ENCODE measurements at regions not wholly inside any gene's neighbourhood (a gene's known extent, or its start where the extent isn't known, plus 50 kb on each side); places are given as distances from the start of the nearest gene placed in this dataset.

DNA sequence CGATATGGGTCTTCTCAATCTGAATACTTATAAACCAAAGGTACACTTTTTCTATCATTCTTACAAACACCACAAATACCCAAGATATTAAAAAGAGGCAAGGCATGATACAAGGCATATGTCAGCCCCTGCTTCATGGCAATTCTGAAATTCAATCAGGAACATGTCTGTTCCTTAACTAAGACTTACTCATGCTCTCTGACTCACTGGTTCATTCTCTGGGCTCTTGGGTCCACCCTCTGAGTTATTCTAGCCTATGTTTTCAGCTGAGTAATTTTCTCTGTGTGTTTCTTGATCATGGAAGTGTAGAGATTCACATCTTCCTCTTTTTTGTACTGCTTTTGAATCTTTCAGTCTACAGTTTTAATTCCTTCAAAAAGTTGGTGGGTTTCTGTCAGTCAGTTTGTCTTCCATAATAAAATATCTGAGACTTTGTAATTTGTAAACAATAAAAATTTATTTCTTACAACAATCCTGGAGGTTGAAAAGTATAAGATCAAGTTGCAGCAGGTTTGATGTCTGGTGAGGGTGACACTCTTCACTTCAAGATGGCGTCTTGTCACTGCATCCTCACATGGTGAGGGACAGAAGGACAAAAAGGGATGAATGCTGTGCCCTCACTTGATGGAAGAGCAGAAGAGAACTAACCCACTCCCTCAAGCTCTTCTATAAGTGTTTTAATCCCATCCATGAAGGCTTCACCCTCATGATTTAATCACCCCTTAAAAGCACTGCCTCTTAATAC, 211.7 kb downstream of the FAM76B start:
- no peak for DNase-seq

DNA sequence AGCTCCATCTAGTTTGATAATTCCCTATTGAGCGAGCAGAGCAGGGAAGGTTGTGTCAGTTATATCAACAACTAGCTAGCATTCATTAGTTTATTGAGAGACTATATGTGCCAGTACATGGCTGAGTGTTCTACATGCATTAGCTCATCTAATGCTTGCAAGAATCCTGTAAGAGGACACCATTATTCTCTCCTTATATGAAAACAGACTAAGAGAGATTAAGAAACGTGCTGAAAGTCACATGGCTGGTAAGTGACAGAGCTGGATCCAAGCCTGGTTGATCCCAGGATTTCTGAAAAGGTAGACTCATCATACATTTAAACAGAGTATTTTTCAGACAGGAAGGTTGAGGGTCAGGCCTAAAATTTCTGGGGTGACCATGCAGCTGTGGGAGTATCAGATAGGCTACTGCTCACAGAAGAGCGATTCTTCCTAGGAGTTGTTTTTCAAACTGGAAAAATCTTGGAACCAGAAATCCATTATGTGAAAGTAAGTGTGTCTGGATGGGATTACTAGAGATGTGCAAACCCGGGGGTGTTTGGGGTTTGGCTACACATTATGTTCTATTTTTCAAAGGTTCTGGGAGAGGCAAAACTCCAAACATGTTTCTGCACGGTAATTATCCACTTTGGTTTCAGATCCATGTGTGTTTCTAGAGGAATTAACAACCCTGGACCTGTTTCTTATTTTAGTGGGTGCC, 213.3 kb downstream of the FAM76B start:
- no peak for DNase-seq

DNA sequence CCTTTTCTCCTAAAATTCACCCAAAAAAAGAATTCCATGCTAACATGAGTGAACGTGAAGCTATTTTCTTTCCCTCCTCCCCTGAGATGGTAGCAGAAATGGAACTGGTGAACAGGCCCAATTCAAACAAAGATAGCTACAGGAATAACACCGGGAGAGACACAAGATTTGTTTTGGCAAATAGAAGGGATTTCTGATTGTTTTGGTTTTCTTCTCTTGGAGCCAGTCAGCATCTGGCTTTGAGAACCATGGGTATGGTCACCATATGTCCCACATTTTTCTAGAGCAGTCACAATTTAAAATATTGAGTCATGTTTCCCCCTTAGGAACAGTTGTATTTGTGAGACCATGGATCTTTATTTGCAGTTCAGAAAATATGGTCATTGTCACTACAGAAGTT, 214.1 kb downstream of the FAM76B start:
- no peak for DNase-seq

DNA sequence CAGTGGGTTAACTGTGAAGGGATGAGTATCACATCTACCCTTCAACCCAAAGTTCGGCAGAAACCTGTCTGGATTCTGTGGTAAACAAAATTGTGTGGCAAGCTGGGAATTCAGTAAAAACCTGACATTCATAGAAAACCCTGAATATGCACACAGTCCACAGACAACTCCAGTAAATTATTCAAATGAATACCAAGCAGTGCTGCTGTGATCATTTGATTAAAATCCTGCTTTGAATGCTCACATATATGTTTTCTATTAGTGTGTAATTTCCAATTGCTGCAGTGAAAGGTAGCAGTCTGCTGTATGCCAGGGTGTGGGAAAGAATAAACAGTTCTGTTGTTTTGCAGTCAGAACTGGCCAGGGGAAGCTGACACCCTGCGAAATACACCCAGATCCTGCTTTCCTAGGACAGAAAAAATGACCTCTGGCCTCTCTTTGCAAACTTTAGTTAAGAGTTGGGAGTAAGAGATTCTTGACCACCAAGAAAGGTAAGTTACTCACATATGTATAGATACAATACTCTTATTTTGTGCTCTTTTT, 217.8 kb downstream of the FAM76B start:
- no peak for DNase-seq

DNA sequence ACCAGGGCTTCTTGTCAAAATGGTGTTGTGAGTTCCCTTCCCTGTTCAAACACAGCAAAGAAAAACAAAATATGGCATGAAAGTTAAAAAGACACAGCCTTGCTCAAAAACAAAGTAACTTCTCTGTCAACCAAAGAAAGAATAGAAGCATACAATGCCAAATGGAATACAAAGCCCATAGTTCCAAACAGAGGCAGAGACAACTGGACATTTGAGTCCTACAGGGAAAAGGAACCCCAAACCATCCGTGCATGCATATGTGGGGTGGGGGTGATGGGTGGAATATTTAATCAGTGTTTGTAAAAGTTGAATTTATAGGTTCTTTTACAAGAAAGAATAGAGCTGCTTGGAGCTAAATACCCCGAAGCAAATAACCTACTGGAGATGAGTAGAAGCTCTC, 218.7 kb downstream of the FAM76B start:
- no peak for DNase-seq

DNA sequence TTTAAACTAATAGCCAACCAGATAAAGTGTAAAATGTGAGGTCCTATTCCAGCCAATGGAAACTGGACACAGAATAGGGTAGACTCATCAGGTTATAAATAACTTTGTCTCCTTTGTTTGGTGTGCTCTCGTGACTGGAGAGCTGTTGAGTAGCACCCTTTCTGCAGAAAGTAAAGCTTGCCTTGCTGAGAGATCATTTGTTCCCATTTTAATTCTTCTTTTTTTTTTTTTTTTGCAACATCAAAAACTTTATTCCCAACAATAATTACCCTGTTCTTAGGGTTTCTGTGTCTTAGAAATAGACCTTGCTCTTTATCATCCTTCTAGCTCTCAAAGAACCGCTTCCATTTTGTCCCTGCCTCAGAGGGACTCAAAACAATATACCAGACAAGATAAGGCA, 220.4 kb downstream of the FAM76B start:
- no peak for DNase-seq

DNA sequence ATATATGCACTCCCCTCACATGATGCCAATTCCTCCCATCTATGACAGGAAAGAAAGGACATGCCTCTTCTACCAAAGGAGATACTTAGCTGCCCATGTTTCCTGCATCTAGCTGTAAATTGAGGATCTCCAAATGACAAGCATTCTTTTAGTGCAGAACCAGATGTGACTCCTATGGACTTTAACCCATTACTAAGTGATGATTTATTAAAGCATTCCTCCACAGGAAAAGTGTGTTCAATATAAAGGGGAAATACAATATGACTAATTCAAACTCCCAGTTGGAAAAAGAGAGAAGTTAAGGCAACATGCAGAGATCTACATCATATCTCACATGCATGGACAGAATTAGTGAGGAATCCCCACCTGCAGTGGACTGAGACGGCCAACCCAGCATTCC, 221.3 kb downstream of the FAM76B start:
- DNase-seq = no peak

DNA sequence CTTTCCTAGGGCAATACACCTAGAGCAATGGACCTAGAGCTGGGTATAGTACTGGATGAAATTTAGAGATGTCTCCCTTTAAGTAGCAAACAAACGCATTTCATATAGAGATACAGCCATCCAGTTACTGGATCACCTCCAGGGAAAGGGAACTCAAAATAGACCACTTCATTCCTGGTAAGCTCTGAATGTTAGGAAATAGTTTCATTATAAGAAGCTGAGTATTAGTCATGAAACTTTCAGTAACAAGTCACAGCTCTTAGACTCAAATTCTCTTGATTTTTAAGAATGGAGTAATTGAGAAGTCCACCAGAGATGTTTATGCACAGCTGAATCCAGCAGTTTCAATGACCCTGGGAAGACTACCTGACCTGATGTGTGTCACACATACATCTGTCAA, 221.9 kb downstream of the FAM76B start:
- no peak for DNase-seq

DNA sequence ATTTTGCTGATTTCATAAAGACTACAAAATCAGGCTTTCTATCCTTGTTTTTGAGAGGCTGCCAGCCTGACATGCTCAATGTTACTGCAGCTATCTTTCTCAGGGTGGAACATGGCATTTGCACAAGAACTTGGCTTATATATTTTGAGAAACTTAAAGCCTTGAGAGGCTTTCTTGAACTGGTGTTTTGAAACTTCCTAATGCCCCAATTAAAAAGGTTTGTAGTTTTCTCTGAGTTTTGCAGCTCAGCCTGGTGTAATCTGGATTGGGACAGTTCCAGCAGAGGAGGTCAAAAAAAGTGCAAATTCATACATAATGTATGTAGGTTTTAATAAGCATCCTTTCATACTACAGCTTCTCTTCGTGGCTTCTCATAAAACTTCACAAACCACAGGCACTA, 223.4 kb downstream of the FAM76B start:
- DNase-seq = no peak

DNA sequence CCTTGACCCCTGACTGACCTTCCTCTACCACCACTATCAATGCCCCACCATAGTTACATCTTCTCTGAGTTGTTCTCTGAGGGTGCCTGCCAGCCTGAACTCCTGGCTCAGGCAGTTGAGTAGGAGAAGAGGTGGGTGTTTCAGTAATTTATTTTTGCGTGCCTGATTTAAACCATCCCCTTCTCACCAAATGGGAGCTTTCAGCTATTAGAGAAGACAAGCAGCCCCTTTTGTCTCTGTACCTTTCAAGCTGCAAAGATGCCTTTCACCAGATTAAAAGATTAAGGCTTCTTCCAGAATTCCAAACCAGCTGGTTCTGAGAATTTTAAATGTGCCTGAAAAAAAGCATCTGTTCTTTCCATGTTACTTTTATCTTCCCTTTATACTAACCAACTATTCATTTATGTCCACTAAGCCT, 223.8 kb downstream of the FAM76B start:
- no peak for DNase-seq

DNA sequence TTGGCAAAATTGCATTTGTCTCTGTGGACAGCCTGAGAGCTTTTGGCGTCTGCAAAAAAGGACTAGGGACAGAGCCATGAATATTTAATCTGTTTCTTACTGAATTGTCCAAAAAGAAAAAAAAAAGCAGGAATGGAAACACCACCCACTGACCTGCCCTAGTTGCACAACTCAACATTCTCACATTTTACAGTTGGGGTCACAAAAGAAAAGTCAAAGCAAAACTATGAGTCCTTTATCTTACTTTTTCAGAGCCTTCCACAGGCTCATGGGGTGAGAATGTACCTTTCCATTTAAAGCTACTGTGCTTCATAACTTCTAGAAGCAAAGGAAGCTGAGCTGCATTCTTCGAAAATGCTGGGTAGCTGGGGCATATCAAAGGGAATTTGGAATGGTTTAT, 225.7 kb downstream of the FAM76B start:
- no peak for DNase-seq

DNA sequence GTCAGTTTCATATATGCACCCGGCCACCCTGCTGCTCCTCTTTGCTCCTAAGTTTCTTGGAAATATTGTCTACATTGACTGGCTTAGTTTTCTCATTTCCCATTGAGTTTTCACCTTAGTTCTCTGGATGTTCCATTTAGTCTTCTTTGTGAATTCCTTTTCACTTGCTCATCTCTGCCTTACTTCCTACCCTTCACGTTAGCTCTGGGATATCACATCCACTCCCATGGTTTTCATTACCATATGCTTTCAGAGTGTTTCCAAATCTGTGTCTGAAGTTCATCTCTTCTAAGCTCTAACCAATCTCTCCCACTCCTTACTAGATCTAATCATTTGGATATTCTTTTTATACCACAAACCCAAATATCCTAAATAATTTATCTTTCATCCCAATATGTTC, 226.4 kb downstream of the FAM76B start:
- no peak for DNase-seq

DNA sequence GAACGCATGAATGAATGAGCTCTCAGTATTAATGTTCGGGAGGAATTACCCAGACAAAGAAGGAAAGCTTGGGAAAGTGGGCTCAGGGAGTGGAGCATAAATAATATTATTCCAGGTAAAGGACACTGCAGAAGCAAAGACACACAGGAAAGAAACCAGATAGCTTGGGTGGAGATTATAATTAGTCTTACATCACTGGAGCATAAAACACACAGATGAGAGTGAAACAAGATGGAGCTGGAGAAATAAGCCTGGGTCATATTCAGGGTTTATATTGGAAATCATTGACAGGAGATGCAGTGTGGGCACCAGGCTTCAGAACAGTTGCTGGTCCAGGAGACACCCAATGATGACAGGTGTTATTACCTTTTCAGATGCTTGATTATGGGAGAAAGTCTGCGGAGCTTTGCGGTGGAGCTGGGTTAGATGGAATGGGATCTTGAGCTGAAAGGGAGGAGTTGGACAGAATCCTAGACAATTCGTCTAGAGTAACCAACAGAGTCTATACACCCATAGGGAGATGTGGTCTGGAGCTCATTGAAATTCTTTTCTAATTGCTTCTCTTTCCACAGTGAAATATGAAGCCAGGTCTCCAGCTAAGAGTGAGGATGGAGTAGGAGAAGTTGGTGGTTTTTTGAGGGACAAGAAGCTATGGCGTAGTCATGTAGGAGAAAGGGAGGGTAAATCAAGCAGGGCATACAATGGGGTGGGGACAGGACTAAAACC, 227.2 kb downstream of the FAM76B start:
- no peak for DNase-seq

DNA sequence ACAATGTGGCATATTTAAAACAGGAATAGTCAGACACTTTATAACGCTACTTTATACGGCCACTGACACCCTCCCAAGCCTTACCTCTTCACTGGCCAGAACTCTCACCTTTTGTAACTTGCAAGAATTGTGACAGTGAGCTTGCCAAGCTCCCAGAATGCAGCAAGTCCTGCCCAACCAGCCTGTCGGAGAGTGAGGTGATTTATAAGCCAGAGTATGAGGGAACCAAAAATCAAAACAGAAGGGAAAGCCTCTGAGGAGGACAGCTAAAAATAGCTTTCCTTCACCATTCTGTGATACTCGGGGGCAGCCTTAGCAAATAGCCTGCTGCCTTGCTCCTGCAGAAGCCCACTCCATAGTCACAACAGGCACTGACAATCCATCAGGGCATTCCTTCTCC, 229.7 kb downstream of the FAM76B start:
- no peak for DNase-seq

DNA sequence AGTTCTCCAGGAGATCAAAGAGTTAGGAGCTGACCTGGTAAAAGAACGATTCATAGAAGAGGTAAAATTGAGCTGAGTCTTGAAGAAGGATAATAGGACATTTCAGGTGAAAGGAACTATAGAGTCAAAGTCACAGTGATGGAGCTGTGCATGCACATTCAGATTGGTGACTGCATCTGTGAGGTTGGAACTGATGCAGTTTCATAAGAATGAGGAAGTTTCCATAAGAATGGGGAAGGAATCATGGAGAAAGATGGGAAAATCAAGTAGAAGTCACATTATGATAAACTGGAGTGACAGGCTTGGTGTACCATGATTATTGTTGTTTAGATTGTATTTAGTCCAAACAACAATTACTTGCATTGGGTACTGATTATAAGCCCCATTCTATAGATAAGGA, 232.2 kb downstream of the FAM76B start:
- no peak for DNase-seq

DNA sequence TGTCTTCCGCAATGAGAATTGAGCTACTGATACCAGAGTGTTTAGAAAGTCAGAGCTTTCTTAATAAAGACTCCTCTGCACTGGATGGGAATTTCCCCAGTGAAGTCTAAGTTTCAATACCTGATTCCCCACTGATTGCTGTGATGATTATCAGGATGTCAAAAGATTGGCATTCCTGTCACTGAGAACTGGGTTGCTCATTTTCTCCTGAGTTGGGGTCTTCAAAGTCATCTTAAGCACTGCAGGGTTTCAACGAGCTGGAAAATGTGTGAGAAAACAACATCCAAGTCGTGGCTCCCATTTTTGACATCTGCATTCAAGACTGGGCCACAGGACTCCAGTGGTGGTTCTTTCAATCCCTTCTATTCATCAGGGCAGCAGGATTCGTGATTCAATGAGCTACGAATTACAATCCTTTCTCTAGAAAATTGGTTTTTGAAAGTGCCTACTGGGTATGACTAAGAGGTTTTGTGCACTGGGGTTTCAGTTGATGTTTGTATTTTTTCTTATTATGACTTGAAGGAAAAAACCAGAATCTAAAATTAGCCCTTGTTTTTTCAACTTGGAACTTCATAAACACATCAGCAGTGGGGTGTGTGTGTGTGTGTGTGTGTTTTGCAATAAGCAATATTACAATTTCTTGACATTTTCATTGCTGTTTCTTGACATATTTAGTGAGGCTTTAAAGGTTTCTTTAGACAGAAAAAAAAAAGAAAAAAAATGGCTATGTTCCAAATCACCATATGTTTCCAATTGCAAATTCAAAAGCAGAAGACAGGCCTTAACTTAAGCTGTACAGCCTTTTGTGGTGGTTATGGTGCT, 233.0 kb downstream of the FAM76B start:
- no peak for DNase-seq

DNA sequence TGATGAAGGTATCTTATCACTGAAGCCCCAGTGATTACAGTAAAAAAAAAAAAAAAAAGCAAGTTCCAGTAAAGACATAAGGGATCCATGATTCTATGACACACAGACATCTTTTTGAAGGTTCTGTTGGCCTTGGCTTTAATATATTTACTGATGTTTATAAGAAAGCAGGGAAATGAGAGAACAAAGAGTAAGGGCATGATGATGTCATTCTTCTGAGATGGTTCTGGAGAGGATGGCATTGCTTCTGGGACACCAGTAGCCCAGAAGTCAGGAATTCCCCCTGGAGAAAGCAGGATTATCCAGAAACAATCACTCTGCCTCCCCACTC, 233.6 kb downstream of the FAM76B start:
- DNase-seq = no peak

DNA sequence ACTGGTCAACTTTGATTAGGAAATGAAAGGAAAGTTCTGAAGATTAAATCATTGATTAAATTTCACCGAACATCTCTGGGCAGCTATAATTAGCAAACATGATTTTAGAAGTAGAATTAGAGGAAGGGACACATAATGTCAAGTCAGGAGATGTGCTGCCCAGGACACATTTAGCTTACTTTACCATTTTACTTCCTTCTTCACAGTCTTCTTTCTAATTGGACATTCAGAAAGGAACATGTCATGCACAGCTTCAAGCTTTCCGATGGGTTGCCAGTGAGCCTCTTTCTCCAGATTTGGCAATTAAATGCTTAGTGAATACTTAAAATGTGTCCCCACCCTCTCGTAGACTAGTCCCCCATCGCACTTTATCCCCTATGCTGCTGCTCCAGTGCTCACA, 234.7 kb downstream of the FAM76B start:
- DNase-seq = no peak

DNA sequence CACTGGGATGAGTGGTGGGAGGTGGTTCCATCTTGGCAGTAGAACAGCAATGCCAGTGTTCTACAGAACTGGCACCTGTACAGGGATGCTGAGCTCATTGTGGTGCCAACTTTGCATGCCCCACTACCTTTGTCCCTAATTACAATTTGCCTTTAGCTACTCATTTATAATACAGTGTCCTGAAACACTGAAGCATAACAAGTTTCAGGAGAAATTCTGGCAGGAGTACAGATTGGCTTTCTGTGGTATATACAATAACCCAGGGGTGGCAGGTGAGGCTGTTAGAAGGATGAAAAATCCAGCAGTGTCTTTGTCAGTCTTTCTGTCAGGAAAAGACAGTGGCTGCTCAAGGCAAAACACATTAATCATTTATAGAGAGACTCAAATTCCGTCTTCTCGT, 240.3 kb downstream of the FAM76B start:
- no peak for DNase-seq

DNA sequence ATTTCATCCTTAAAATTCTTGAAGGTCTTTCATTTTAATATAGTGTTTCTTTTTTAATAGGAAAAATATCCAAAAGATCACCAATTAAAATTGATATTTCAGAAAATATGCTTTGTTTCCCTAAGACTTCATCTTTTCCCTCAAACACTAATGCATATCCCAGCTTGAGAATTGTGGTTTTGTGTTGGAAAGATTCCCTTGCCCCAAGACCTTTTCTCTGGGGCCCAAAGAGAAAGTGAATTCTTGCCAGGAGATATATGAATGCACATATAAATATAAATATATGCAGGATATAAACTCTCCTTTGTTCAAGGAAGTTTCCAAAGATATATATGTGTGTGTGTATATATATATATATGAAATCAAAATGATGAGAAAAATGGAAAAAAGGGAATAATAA, 241.2 kb downstream of the FAM76B start:
- DNase-seq = no peak

DNA sequence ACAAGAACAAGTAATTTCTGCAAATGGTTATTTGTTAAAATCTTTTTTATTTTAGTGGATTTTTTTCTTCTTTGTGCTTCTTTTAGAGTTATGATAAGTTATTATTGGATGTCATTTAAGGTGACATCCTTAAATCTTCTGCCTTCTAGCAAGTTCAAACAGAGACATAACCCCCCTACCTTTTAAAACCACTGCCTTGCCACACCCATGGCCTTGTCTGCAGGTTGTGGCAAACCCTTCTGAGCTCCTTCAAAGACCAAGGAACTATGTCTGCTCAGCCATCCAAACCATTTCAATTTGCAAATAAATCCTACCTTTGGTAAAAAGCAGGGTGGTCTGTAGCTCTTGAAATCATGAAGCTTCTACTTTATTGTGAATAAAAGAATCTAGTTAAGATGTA, 241.6 kb downstream of the FAM76B start:
- DNase-seq = no peak

DNA sequence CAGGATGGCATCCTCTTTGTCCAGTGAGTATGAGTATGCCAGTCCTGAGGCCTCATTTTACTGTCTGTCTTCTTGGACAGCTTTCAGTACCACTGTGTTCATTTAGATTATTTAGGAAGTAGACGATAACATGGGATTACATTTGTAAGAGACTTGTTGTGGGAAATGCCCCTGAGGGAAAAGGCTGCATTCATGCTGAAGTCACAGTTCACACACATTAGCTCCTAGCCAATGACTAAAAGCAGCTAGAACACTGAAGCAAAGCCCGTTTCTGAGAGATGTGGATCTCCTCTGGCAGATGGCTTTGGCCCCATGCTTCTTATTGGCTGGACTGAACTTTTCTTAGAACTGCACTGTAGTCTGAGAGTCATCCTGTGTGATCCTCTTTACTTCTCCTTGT, 242.4 kb downstream of the FAM76B start:
- no peak for DNase-seq
